Coronary artery (tissue), 2 donors: ENCODE measurements at regions not wholly inside any gene's neighbourhood (a gene's known extent, or its start where the extent isn't known, plus 50 kb on each side); places are given as distances from the start of the nearest gene placed in this dataset.
A peak's percentile ranks its signal among the peaks of the same experiment; 100 is the strongest.

Experiments
- DNase-seq: peaks from one replicate; pipeline ENCODE4 v3.0.0-alpha.2; 2017; ENCODE audit warnings: low spot score
- H3K27ac ChIP-seq, 2 donors: fragments of 200-600 bp; sonication (generic); one replicate each; pipeline ENCODE4 v1.5.1; 2016 to 2019
- H3K4me3 ChIP-seq: fragments of 200-600 bp; sonication (generic); 2 replicates; pipeline ENCODE4 v1.5.1; 2016; ENCODE audit warnings: mild to moderate bottlenecking, moderate library complexity
- TF ChIP-seq, protein P1 (sequence below): fragments of 200-600 bp; sonication (generic); IDR thresholded peaks from one replicate; pipeline ENCODE4 v1.5.1; 2019; ENCODE audit warnings: antibody characterized with exemption

- TF ChIP-seq, protein P1, sequence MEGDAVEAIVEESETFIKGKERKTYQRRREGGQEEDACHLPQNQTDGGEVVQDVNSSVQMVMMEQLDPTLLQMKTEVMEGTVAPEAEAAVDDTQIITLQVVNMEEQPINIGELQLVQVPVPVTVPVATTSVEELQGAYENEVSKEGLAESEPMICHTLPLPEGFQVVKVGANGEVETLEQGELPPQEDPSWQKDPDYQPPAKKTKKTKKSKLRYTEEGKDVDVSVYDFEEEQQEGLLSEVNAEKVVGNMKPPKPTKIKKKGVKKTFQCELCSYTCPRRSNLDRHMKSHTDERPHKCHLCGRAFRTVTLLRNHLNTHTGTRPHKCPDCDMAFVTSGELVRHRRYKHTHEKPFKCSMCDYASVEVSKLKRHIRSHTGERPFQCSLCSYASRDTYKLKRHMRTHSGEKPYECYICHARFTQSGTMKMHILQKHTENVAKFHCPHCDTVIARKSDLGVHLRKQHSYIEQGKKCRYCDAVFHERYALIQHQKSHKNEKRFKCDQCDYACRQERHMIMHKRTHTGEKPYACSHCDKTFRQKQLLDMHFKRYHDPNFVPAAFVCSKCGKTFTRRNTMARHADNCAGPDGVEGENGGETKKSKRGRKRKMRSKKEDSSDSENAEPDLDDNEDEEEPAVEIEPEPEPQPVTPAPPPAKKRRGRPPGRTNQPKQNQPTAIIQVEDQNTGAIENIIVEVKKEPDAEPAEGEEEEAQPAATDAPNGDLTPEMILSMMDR = no peak
- DNase-seq = no peak
These were observed 77.3 kb upstream of the MSX1 start for GRCh38 chr4:4781936-4782707.

DNA sequence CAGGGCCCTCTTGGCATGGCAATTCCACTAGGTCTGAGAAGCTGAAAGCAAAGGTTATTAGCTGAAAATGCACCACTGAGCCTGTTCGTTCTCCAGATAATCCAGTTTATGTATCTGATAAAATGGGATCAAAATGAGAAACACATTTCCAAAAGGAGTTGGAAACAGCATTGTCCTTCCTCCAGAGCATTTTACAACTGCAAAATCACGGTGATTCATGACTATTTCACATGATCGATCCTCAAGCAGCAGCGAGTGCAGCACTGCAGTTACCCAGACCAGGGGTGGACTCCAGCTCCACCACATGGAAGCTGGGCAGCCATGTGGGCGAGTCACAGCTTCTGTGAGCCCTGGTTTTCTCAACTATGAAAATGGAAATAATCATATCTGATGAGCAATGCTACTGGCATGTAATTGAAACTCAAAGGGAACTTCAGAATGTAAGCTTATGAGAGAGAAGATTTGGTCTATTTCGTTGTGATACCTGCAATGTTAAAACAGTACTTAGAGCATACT is 78.7 kb upstream of the MSX1 start:
- DNase-seq = no peak
- TF ChIP-seq, protein P1 = no peak
- Histone ChIP-seq H3K4me3 (no peak overlapping the region), H3K27ac (no peak overlapping the region)

More at GRCh38 chr4:4781936-4782707, 77.3 kb upstream of the MSX1 start:
- no peak overlapping the region for H3K4me3 ChIP-seq
- H3K27ac ChIP-seq = peak overlapping the region in 1 of 2 donors; percentile 20

GRCh38 chr4:4779486-4779885 is 80.0 kb upstream of the MSX1 start:
- H3K4me3 ChIP-seq = no peak overlapping the region
- H3K27ac ChIP-seq = no peak overlapping the region
- TF ChIP-seq, protein P1 = no peak
- DNase-seq = no peak

DNA sequence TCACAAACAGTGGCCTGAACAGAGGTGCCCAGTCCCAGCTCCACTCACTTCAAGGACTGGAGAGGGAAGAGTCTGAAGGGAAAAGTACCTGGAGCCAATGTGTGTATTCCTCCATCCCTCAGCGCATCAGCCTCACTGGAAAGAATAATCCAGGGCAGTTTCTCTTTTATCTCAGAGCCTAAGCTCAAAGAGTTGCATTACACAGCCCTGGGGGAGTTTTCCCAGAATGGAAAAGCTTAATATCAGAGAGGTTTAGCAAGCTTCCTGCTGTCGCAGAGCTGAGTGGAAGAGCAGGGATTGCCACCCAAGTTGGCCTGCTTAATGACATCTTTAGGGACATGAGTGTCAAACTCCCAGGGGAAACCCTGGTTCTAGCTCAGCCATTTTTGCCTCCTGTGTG is 80.4 kb upstream of the MSX1 start:
- TF ChIP-seq, protein P1 = no peak
- DNase-seq = no peak
- no peak overlapping the region for H3K27ac ChIP-seq

GRCh38 chr4:4778554-4778953 is 80.9 kb upstream of the MSX1 start:
- no peak overlapping the region for H3K4me3 ChIP-seq
- no peak overlapping the region for H3K27ac ChIP-seq
- TF ChIP-seq, protein P1 = no peak
- DNase-seq = no peak

More for the DNA sequence above, 80.4 kb upstream of the MSX1 start:
- no peak overlapping the region for H3K4me3 ChIP-seq

- Histone ChIP-seq H3K27ac (no peak overlapping the region), H3K4me3 (no peak overlapping the region)
- no peak for DNase-seq
- TF ChIP-seq, protein P1 = no peak
These were observed 82.5 kb upstream of the MSX1 start for GRCh38 chr4:4776934-4777333.

DNA sequence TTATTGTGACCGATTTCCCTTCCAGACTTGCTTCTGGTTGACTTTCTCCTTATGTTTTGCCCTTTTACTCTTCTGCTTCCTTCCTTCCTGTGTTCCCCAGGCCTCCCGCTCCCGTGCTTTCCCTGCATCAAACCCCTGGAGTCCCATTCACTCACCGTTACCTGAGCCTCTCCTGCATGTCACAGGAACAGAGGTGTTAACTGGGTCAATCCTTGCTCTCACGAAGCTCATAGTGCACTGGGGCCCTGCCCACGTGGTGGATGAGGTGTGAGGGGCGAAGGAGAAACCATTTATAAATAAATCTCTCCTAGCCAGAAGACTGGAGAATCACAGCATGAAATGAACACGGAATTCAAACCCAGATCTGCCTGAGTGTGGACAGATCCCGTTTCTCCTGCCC is 83.1 kb upstream of the MSX1 start:
- Histone ChIP-seq H3K27ac (no peak overlapping the region), H3K4me3 (no peak overlapping the region)
- no peak for DNase-seq
- TF ChIP-seq, protein P1 = no peak
